Natural killer cell (primary cell): ENCODE measurements at regions not wholly inside any gene's neighbourhood (a gene's known extent, or its start where the extent isn't known, plus 50 kb on each side); places are given as distances from the start of the nearest gene placed in this dataset.

Source experiments
- ATAC-seq, 3 donors: fragments of 150-1000 bp in 2 of 3; fragments of 200-7000 bp in 1 of 3; cut with Tn5 transposase; 1 replicate in 1 of 3; 2 replicates in 2 of 3; pipeline ENCODE4 v1.10.0; 2021; ENCODE audit warnings: mild to moderate bottlenecking in 2 of 3, moderate library complexity in 2 of 3
- DNase-seq, 2 donors: peaks; one replicate each; pipeline versions ENCODE4 v3.0.0 to v3.0.0-alpha.2; 2013 to 2021; ENCODE audit warnings: mixed read lengths in 1 of 2
- H3K27ac ChIP-seq: one replicate; pipeline ENCODE4 v1.5.1; 2013; ENCODE audit warnings: mild to moderate bottlenecking, low read length
- H3K27me3 ChIP-seq: one replicate; pipeline ENCODE4 v1.6.1; 2013; ENCODE audit warnings: low read length; ENCODE audit not compliant: control insufficient read depth, insufficient read depth
- H3K36me3 ChIP-seq: one replicate; pipeline ENCODE4 v1.6.1; 2013; ENCODE audit warnings: low read length; ENCODE audit not compliant: control insufficient read depth, insufficient read depth
- H3K4me1 ChIP-seq: one replicate; pipeline ENCODE4 v1.6.1; 2013; ENCODE audit warnings: low read length; ENCODE audit not compliant: control insufficient read depth, insufficient read depth
- H3K4me3 ChIP-seq: one replicate; pipeline ENCODE4 v1.5.1; 2013; ENCODE audit warnings: low read length
- H3K9me3 ChIP-seq: one replicate; pipeline ENCODE4 v1.6.1; 2013; ENCODE audit warnings: low read length; ENCODE audit not compliant: control insufficient read depth, insufficient read depth
- H3K27ac Mint-ChIP-seq, 2 donors: one replicate each; pipeline ENCODE4 v1.8.0; 2022; ENCODE audit warnings: mild to moderate bottlenecking in 2 of 2, mixed read lengths in 2 of 2, moderate library complexity in 1 of 2
- H3K27me3 Mint-ChIP-seq, 2 donors: one replicate each; pipeline ENCODE4 v1.8.0; 2022; ENCODE audit warnings: low read depth in 2 of 2, mixed read lengths in 2 of 2
- H3K36me3 Mint-ChIP-seq: one replicate; pipeline ENCODE4 v1.8.0; 2022; ENCODE audit warnings: mixed read lengths
- H3K4me1 Mint-ChIP-seq, 2 donors: one replicate each; pipeline ENCODE4 v1.8.0; 2022; ENCODE audit warnings: mixed read lengths in 2 of 2
- H3K4me3 Mint-ChIP-seq: one replicate; pipeline ENCODE4 v1.8.0; 2022; ENCODE audit warnings: mild to moderate bottlenecking, moderate library complexity, mixed read lengths
- H3K9me3 Mint-ChIP-seq, 2 donors: one replicate each; pipeline ENCODE4 v1.8.0; 2022; ENCODE audit warnings: mixed read lengths in 2 of 2
- CTCF ChIP-seq: fragments of 200-600 bp; IDR thresholded peaks from one replicate; pipeline ENCODE4 v1.8.0; 2022; ENCODE audit warnings: antibody characterized with exemption
- WGBS: methylation state at CpG from one replicate; pipeline ENCODE4 v1.1.7; 2013; ENCODE audit warnings: missing lambda C conversion rate; ENCODE audit not compliant: insufficient coverage; 5-methylcytosine and 5-hydroxymethylcytosine counted together
- intact Hi-C: fragments of 100-400 bp; cut with micrococcal nuclease; formaldehyde crosslinking; loops from one replicate; pipeline ENCODE4 v1.14.2; 2022

GRCh38 chr17:34006126-34006525, 249.0 kb upstream of the CCL2 start:
- no peak for TF ChIP-seq CTCF
- peaks cover under 1 to 6% of the 10 kb centered on the region in 2 donors for H3K27me3 Mint-ChIP-seq
- H3K9me3 Mint-ChIP-seq: peaks cover 0 to 4% of the 10 kb centered on the region in 2 donors
- DNase-seq: no peak
- H3K4me1 Mint-ChIP-seq: no peaks in the 10 kb centered on the region
- H3K36me3 ChIP-seq: no peaks in the 10 kb centered on the region
- no peak for ATAC-seq
- H3K4me1 ChIP-seq: no peaks in the 10 kb centered on the region
- peaks cover under 1% of the 10 kb centered on the region for H3K36me3 Mint-ChIP-seq
- H3K4me3 Mint-ChIP-seq: no peak overlapping the region
- no peak overlapping the region for H3K27ac Mint-ChIP-seq
- peaks cover 5% of the 10 kb centered on the region for H3K9me3 ChIP-seq
- H3K27me3 ChIP-seq: no peaks in the 10 kb centered on the region
- H3K4me3 ChIP-seq: no peak overlapping the region
- no peak overlapping the region for H3K27ac ChIP-seq
- WGBS: 76% methylated on average over 3 of the region's 3 CpGs
- intact Hi-C loops: no loop called here

- no peaks in the 10 kb centered on the region for H3K27me3 ChIP-seq
- no peaks in the 10 kb centered on the region for H3K36me3 Mint-ChIP-seq
- H3K4me3 Mint-ChIP-seq: no peak overlapping the region
- no peaks in the 10 kb centered on the region for H3K4me1 ChIP-seq
- H3K36me3 ChIP-seq: no peaks in the 10 kb centered on the region
- TF ChIP-seq CTCF: no peak
- no peaks in the 10 kb centered on the region for H3K9me3 Mint-ChIP-seq
- no peak overlapping the region for H3K27ac Mint-ChIP-seq
- ATAC-seq: no peak
- 86% methylated on average over 1 of the region's 1 CpG for WGBS
- no peak for DNase-seq
- no peaks in the 10 kb centered on the region for H3K9me3 ChIP-seq
- H3K27me3 Mint-ChIP-seq: peaks cover 0 to 6% of the 10 kb centered on the region in 2 donors
- no peaks in the 10 kb centered on the region for H3K4me1 Mint-ChIP-seq
- no peak overlapping the region for H3K4me3 ChIP-seq
- intact Hi-C loops: no loop called here
- H3K27ac ChIP-seq: no peak overlapping the region
Observed at GRCh38 chr17:34008125-34008524, 247.0 kb upstream of the CCL2 start.

- no peak overlapping the region for H3K27ac ChIP-seq
- no peak overlapping the region for H3K4me3 ChIP-seq
- TF ChIP-seq CTCF: no peak
- peaks cover 0 to 6% of the 10 kb centered on the region in 2 donors for H3K27me3 Mint-ChIP-seq
- no peaks in the 10 kb centered on the region for H3K36me3 Mint-ChIP-seq
- no peak overlapping the region for H3K27ac Mint-ChIP-seq
- no peaks in the 10 kb centered on the region for H3K27me3 ChIP-seq
- DNase-seq: no peak
- WGBS: 90% methylated on average over 5 of the region's 5 CpGs
- H3K9me3 ChIP-seq: no peaks in the 10 kb centered on the region
- no peaks in the 10 kb centered on the region for H3K9me3 Mint-ChIP-seq
- H3K4me1 Mint-ChIP-seq: no peaks in the 10 kb centered on the region
- no peak overlapping the region for H3K4me3 Mint-ChIP-seq
- no peaks in the 10 kb centered on the region for H3K36me3 ChIP-seq
- H3K4me1 ChIP-seq: no peaks in the 10 kb centered on the region
- intact Hi-C loops: no loop called here
- ATAC-seq: no peak
Observed at GRCh38 chr17:34009912-34010311, 245.2 kb upstream of the CCL2 start.

GRCh38 chr17:34010534-34010933, 244.6 kb upstream of the CCL2 start:
- no peak for ATAC-seq
- no peak overlapping the region for H3K4me3 Mint-ChIP-seq
- H3K4me1 Mint-ChIP-seq: no peaks in the 10 kb centered on the region

More at GRCh38 chr17:34010534-34010933, 244.6 kb upstream of the CCL2 start:
- Mint-ChIP-seq H3K36me3 (no peaks in the 10 kb centered on the region), H3K27ac (no peak overlapping the region), H3K27me3 (peaks cover 0 to 4% of the 10 kb centered on the region in 2 donors), H3K9me3 (no peaks in the 10 kb centered on the region)
- intact Hi-C loops: no loop called here
- H3K4me3 ChIP-seq: no peak overlapping the region
- H3K9me3 ChIP-seq: no peaks in the 10 kb centered on the region
- TF ChIP-seq CTCF: no peak
- H3K27ac ChIP-seq: no peak overlapping the region
- no peak for DNase-seq
- no peaks in the 10 kb centered on the region for H3K4me1 ChIP-seq
- H3K27me3 ChIP-seq: no peaks in the 10 kb centered on the region
- WGBS: 90% methylated on average over 2 of the region's 2 CpGs
- H3K36me3 ChIP-seq: no peaks in the 10 kb centered on the region
